Peyer's patch (tissue), 4 donors: ENCODE measurements at regions not wholly inside any gene's neighbourhood (a gene's known extent, or its start where the extent isn't known, plus 50 kb on each side); places are given as distances from the start of the nearest gene placed in this dataset.
A peak's percentile ranks its signal among the peaks of the same experiment; 100 is the strongest.

Experiments used
- DNase-seq, 3 donors: peaks; one replicate each; pipeline ENCODE4 v3.0.0-alpha.2; 2017 to 2019
- H3K27ac ChIP-seq, 4 donors: fragments of 200-600 bp; sonication (generic); one replicate each; pipeline ENCODE4 v1.5.1; 2016 to 2019
- H3K27me3 ChIP-seq, 2 donors: fragments of 200-600 bp; sonication (generic); one replicate each; pipeline ENCODE4 v1.5.1; 2019
- H3K36me3 ChIP-seq, 3 donors: fragments of 200-600 bp; sonication (generic); one replicate each; pipeline ENCODE4 v1.5.1; 2016 to 2019
- H3K4me1 ChIP-seq, 4 donors: fragments of 200-600 bp; sonication (generic); one replicate each; pipeline ENCODE4 v1.5.1; 2016 to 2019
- H3K4me3 ChIP-seq, 4 donors: fragments of 200-600 bp; sonication (generic); 1 replicate in 3 of 4; 2 replicates in 1 of 4; pipeline ENCODE4 v1.5.1; 2016 to 2019; ENCODE audit warnings: mild to moderate bottlenecking in 1 of 4
- H3K9me3 ChIP-seq, 4 donors: fragments of 200-600 bp; sonication (generic); one replicate each; pipeline ENCODE4 v1.5.1; 2016 to 2019; ENCODE audit warnings: mild to moderate bottlenecking in 1 of 4
- CTCF ChIP-seq, 6 experiments: fragments of 450-650 bp in 4 of 6; fragments of 200-600 bp in 2 of 6; sonication (generic) in 1 of 6; IDR thresholded peaks; one replicate each; pipeline ENCODE4 v1.5.1; 2017 to 2019; ENCODE audit warnings: antibody characterized with exemption in 6 of 6, mild to moderate bottlenecking in 3 of 6, moderate library complexity in 1 of 6
- POLR2A ChIP-seq, 2 donors: fragments of 450-650 bp; IDR thresholded peaks; one replicate each; pipeline ENCODE4 v1.5.1; 2017; ENCODE audit warnings: antibody characterized with exemption in 2 of 2, mild to moderate bottlenecking in 2 of 2, moderate library complexity in 2 of 2

DNA sequence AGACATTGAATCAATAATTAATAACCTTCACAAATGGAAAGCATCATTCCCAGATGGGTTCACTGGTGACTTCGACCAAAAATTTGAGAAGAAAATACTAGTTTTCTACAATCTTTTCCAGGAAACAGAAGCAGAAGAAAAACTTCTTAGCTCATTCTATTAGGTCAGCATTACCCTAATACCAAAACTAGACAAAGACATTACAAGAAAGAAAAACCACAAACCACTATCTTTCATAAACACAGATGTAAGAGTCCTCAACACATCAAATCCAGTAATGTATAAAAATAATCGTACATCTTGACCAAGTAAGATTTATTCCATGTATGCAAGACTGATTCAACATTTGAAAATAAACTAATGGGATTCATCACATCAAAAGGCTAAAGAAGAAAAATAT lies 64.0 kb upstream of the CDK1 start:
- Histone ChIP-seq H3K4me3 (no peak overlapping the region), H3K9me3 (no peaks in the 10 kb centered on the region), H3K4me1 (no peaks in the 10 kb centered on the region), H3K36me3 (no peaks in the 10 kb centered on the region), H3K27me3 (no peaks in the 10 kb centered on the region), H3K27ac (no peak overlapping the region)
- no peak for DNase-seq
- TF ChIP-seq POLR2A (IDR thresholded peaks at IDR 0.05) = no peak
- TF ChIP-seq CTCF (IDR thresholded peaks at IDR 0.05) = no peak

- Histone ChIP-seq H3K36me3 (no peaks in the 10 kb centered on the region), H3K4me3 (no peak overlapping the region), H3K27me3 (no peaks in the 10 kb centered on the region), H3K9me3 (no peaks in the 10 kb centered on the region), H3K27ac (no peak overlapping the region), H3K4me1 (no peaks in the 10 kb centered on the region)
- no peak for DNase-seq
- TF ChIP-seq POLR2A (IDR thresholded peaks at IDR 0.05) = no peak
- TF ChIP-seq CTCF (IDR thresholded peaks at IDR 0.05) = no peak
These were observed 66.8 kb upstream of the CDK1 start for GRCh38 chr10:60711496-60711895.

DNA sequence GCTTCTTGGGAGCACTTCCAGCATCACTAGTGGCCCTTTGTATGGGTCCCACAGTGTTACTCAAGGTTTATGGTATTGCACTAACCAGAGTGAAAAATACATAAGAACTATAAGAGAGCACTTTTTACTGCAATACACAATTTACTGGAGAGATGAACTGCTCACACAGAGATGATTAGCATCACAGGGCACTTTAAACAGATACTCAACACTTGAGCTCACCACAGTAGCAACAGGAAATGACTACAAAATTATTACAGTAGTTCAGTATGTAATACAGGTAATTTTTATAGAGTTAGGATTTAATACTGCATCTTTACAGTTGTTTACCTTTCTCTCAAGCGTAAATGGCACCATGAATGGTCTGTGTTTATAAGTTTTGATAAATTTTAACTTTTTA lies 68.2 kb upstream of the CDK1 start:
- Histone ChIP-seq H3K4me3 (no peak overlapping the region), H3K4me1 (no peaks in the 10 kb centered on the region), H3K27me3 (no peaks in the 10 kb centered on the region), H3K9me3 (no peaks in the 10 kb centered on the region), H3K36me3 (no peaks in the 10 kb centered on the region), H3K27ac (no peak overlapping the region)
- TF ChIP-seq POLR2A (IDR thresholded peaks at IDR 0.05) = no peak
- no peak for TF ChIP-seq CTCF (IDR thresholded peaks at IDR 0.05)
- no peak for DNase-seq

GRCh38 chr10:60708666-60709065 lies 69.6 kb upstream of the CDK1 start:
- Histone ChIP-seq H3K27ac (no peak overlapping the region), H3K9me3 (no peaks in the 10 kb centered on the region), H3K36me3 (no peaks in the 10 kb centered on the region), H3K27me3 (no peaks in the 10 kb centered on the region), H3K4me3 (no peak overlapping the region), H3K4me1 (peaks cover 0 to 5% (median 0%) of the 10 kb centered on the region in 4 donors)
- TF ChIP-seq CTCF (IDR thresholded peaks at IDR 0.05) = no peak
- no peak for TF ChIP-seq POLR2A (IDR thresholded peaks at IDR 0.05)
- no peak for DNase-seq

DNA sequence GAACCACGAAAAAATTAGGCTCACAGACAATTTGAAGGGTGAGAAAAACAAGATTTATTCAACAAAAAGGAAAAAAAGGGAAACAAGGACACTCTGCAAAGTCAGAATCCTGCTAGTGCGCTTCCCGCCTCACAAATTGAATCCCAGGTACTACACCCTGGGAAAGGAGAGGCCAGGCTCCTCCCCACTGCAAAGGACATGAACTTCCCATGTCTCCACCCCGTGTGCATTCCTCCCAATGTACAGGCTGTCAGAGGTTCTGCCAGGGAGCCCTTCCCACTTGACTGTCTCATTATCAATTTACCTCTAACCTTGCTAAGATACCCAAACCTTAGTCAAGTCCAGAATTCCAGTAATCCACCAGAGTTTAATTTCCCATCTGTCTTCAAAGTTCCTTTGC lies 70.4 kb upstream of the CDK1 start:
- DNase-seq = peak in 1 of 3 donors; percentile 49
- TF ChIP-seq CTCF (IDR thresholded peaks at IDR 0.05) = no peak
- TF ChIP-seq POLR2A (IDR thresholded peaks at IDR 0.05) = no peak

DNA sequence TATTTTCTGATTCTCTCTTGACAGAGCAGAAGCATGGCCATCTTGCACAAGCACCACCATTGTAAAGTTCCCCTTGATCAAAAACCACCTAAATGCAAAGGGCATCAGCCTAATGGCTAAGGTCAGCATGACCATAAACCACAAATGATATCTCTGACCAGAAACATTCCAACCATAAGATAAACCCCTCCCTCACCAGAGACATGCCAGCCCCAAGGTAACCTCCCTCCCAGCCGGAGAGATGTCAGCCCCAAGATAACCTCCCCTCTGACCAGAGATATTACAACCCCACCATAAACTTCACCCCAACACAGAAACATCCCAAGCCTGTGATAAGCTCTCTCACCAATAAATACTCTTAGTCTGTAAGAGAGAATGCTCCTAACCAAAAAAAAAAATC lies 72.1 kb upstream of the CDK1 start:
- H3K4me1 ChIP-seq = peaks cover 0 to 5% (median 0%) of the 10 kb centered on the region in 4 donors
- H3K36me3 ChIP-seq = no peaks in the 10 kb centered on the region
- TF ChIP-seq POLR2A (IDR thresholded peaks at IDR 0.05) = no peak
- no peak for TF ChIP-seq CTCF (IDR thresholded peaks at IDR 0.05)
- DNase-seq = no peak
- no peak overlapping the region for H3K27ac ChIP-seq
- H3K4me3 ChIP-seq = no peak overlapping the region
- H3K27me3 ChIP-seq = no peaks in the 10 kb centered on the region
- H3K9me3 ChIP-seq = no peaks in the 10 kb centered on the region

More for the DNA sequence above, 70.4 kb upstream of the CDK1 start:
- Histone ChIP-seq H3K27ac (no peak overlapping the region), H3K9me3 (no peaks in the 10 kb centered on the region), H3K4me1 (peaks cover 0 to 5% (median 0%) of the 10 kb centered on the region in 4 donors), H3K36me3 (no peaks in the 10 kb centered on the region), H3K4me3 (no peak overlapping the region), H3K27me3 (no peaks in the 10 kb centered on the region)
